Heart left ventricle (tissue), 16 donors: ENCODE measurements at regions not wholly inside any gene's neighbourhood (a gene's known extent, or its start where the extent isn't known, plus 50 kb on each side); places are given as distances from the start of the nearest gene placed in this dataset.

Experiments used
- ATAC-seq, 4 donors: fragments of 200-7000 bp; cut with Tn5 transposase; one replicate each; pipeline ENCODE4 v1.9.1; 2020 to 2022; ENCODE audit warnings: moderate library complexity in 4 of 4, mild to moderate bottlenecking in 3 of 4, moderate number of reproducible peaks in 1 of 4
- DNase-seq, 5 donors: peaks; one replicate each; pipeline ENCODE4 v3.0.0-alpha.2; 2020
- H3K27ac ChIP-seq, 12 donors: fragments of 200-600 bp; sonication (generic) in 4 of 12; one replicate each; pipeline versions ENCODE4 v1.5.0 to v1.8.0; 2016 to 2022; ENCODE audit warnings: mild to moderate bottlenecking in 2 of 12
- H3K27me3 ChIP-seq, 9 donors: fragments of 200-600 bp; sonication (generic) in 2 of 9; one replicate each; pipeline versions ENCODE4 v1.5.1 to v1.8.0; 2016 to 2022; ENCODE audit warnings: mild to moderate bottlenecking in 3 of 9
- H3K36me3 ChIP-seq, 9 donors: fragments of 200-600 bp; sonication (generic) in 2 of 9; one replicate each; pipeline versions ENCODE4 v1.5.0 to v1.8.0; 2018 to 2022; ENCODE audit warnings: mild to moderate bottlenecking in 2 of 9
- H3K4me1 ChIP-seq, 12 donors: fragments of 200-600 bp; sonication (generic) in 4 of 12; one replicate each; pipeline versions ENCODE4 v1.5.0 to v1.8.0; 2016 to 2022; ENCODE audit warnings: mild to moderate bottlenecking in 3 of 12
- H3K4me3 ChIP-seq, 12 donors: fragments of 200-600 bp; sonication (generic) in 4 of 12; one replicate each; pipeline versions ENCODE4 v1.5.0 to v1.8.0; 2017 to 2022; ENCODE audit warnings: mild to moderate bottlenecking in 9 of 12, moderate library complexity in 4 of 12
- H3K9me3 ChIP-seq, 12 donors: fragments of 200-600 bp; sonication (generic) in 4 of 12; one replicate each; pipeline versions ENCODE4 v1.5.0 to v1.8.0; 2016 to 2022; ENCODE audit warnings: mild to moderate bottlenecking in 1 of 12
- CTCF ChIP-seq, 12 donors: fragments of 200-600 bp; sonication (generic) in 4 of 12; IDR thresholded peaks; one replicate each; pipeline versions ENCODE4 v1.5.0 to v1.8.0; 2018 to 2022; ENCODE audit warnings: antibody characterized with exemption in 12 of 12, mild to moderate bottlenecking in 5 of 12
- POLR2A ChIP-seq, 2 donors: fragments of 450-650 bp; IDR thresholded peaks; one replicate each; pipeline ENCODE4 v1.6.1; 2017; ENCODE audit warnings: antibody characterized with exemption in 2 of 2, mild to moderate bottlenecking in 2 of 2, moderate library complexity in 2 of 2
- WGBS, 4 donors: extraction: QIAGEN DNeasy Blood & Tissue Kit in 2 of 4; methylation state at CpG; one replicate each; pipeline versions ENCODE4 v1.1.5 to v1.1.7; 2013 to 2018; 5-methylcytosine and 5-hydroxymethylcytosine counted together
- intact Hi-C, 10 donors: fragments of 100-400 bp; cut with DNase I; formaldehyde crosslinking; loops; one replicate each; pipeline versions ENCODE4 v1.11.1 to v1.14.2; 2022
- donor health status: ischemic (EF 13 %, LVEDD 7.1; RV severe dilation, severe dysfunction).
- donor health status: healthy with polysubstance abuse.
- donor health status: DM: no; HTN: yes; CAD: no.
- donor health status: DM: no; HTN: no; CAD: no.
- donor health status: ischemic (EF 25% LVEDD 6.9; RV normal size, moderate dysfunction).
- donor health status: ischemic (EF 25% LVEDD 5.7; RV mildly dilated, moderate dysfunction).
- donor health status: healthy.
- donor health status: DM: yes; HTN: yes; CAD: no.
- donor health status: ischemic (EF 35%, LVEDD 5.7; RV mildly dilated, moderate dysfunction).
- donor health status: nonischemic (EF 11% LVEDD 7.7; RV severe dilation, severe dysfunction).
- donor health status: DM: yes; HTN: yes; CAD: no.
- donor health status: PGD.
- donor health status: ischemic (EF 29% LVEDD 5.4; RV normal size, mild dysfunction).
- donor health status: nonischemic (EF 23%, LVEDD 6.1; RV moderate dilation, normal function).

GRCh38 chr2:48883661-48884060 lies 128.1 kb upstream of the LHCGR start:
- peaks cover 0 to 4% (median 0%) of the 10 kb centered on the region in 12 donors for H3K9me3 ChIP-seq
- ATAC-seq (no peak), DNase-seq (no peak)
- no peak overlapping the region for H3K27ac ChIP-seq
- no peaks in the 10 kb centered on the region for H3K4me1 ChIP-seq
- WGBS, 4 donors: 77 to 89% (median 87%) methylated on average over 6 of the region's 6 CpGs
- intact Hi-C loops: no loop called here
- H3K27me3 ChIP-seq: peaks cover 0 to 13% (median 0%) of the 10 kb centered on the region in 9 donors
- H3K36me3 ChIP-seq: no peaks in the 10 kb centered on the region
- TF ChIP-seq CTCF (IDR thresholded peaks at IDR 0.05) (no peak), POLR2A (IDR thresholded peaks at IDR 0.05) (no peak)
- no peak overlapping the region for H3K4me3 ChIP-seq

DNA sequence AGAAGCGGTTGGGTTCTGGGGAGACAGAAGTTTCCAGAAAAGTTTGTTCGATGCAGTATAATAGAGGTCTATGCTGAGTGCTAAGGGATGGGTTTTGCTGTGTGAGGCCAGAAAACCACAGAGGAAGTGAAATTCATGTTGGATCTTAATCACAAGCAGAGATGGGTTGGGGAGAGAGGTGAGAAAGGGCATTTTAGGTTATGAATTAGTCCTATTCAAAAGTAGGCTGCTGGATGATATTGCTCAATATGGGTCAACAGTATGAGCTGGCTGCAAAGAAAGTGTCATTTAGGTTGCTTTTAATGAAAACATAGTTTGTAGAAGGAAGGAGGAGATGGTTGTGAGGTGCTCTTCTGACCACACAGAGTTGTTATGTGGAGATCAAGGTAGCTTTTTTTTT lies 118.8 kb upstream of the LHCGR start:
- Histone ChIP-seq H3K27me3 (peaks cover 0 to 14% (median 0%) of the 10 kb centered on the region in 9 donors), H3K27ac (no peak overlapping the region), H3K4me1 (no peaks in the 10 kb centered on the region), H3K4me3 (no peak overlapping the region), H3K9me3 (no peaks in the 10 kb centered on the region), H3K36me3 (no peaks in the 10 kb centered on the region)
- ATAC-seq (no peak), DNase-seq (no peak)
- TF ChIP-seq CTCF (IDR thresholded peaks at IDR 0.05) (no peak), POLR2A (IDR thresholded peaks at IDR 0.05) (no peak)
- intact Hi-C loops: no loop called here
- 90 to 96% (median 94%) methylated on average over 2 of the region's 2 CpGs for WGBS, 4 donors

DNA sequence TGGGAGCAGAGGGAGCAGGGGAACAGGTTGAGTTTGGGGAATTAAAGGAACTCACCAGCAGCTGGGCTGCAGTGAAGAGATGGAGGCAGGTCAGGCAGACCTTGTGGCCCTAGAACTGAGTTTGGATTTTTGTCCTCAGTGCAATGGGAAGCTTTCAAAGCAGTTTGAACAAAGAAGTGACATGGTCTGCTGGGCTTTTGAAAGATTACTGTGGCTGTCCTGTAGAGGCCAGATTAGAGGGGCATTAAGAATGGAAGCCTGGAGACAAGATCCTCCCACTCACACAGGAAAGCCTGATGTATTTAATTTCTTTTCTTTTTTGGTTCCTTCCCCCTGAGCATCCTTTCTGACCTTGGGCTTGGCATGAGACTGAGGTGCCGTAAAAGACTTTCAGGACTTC lies 118.1 kb upstream of the LHCGR start:
- DNase-seq (no peak), ATAC-seq (no peak)
- Histone ChIP-seq H3K36me3 (no peaks in the 10 kb centered on the region), H3K27me3 (peaks cover 0 to 9% (median 0%) of the 10 kb centered on the region in 9 donors), H3K4me1 (no peaks in the 10 kb centered on the region), H3K9me3 (no peaks in the 10 kb centered on the region), H3K27ac (no peak overlapping the region), H3K4me3 (no peak overlapping the region)
- intact Hi-C loops: no loop called here
- TF ChIP-seq POLR2A (IDR thresholded peaks at IDR 0.05) (no peak), CTCF (IDR thresholded peaks at IDR 0.05) (no peak)
- 74 to 87% (median 83%) methylated on average over 1 of the region's 1 CpG for WGBS, 4 donors

GRCh38 chr2:48870942-48871341 lies 115.4 kb upstream of the LHCGR start:
- 66 to 74% (median 71%) methylated on average over 4 of the region's 4 CpGs for WGBS, 4 donors
- ATAC-seq (no peak), DNase-seq (no peak)
- TF ChIP-seq POLR2A (IDR thresholded peaks at IDR 0.05) (no peak), CTCF (IDR thresholded peaks at IDR 0.05) (no peak)
- no peaks in the 10 kb centered on the region for H3K36me3 ChIP-seq
- H3K27ac ChIP-seq: no peak overlapping the region
- H3K4me3 ChIP-seq: no peak overlapping the region
- H3K4me1 ChIP-seq: no peaks in the 10 kb centered on the region
- intact Hi-C loops: no loop called here
- no peaks in the 10 kb centered on the region for H3K9me3 ChIP-seq
- peaks cover 0 to 4% (median 0%) of the 10 kb centered on the region in 9 donors for H3K27me3 ChIP-seq
